ENCODE measurements at regions not wholly inside any gene's neighbourhood (a gene's known extent, or its start where the extent isn't known, plus 50 kb on each side); places are given as distances from the start of the nearest gene placed in this dataset.
"Not testable (repeated sequence)": the region's sequence is repeated elsewhere in the genome, so short reads cannot be mapped to it uniquely, and the experiment has no call there.

- FAIRE-seq (no peak), DNase-seq (ENCODE audit: low spot score) (peak; percentile 22)
Observed at GRCh38 chr1:157369808-157370521, 182.3 kb downstream of the FCRL5 start.

- DNase-seq (ENCODE audit: low spot score); FAIRE-seq: not testable (repeated sequence)
Observed at GRCh38 chr1:157368941-157369340, 183.4 kb downstream of the FCRL5 start.

- no peak for FAIRE-seq
- no peak for DNase-seq (ENCODE audit: low spot score)
Observed at GRCh38 chr1:157368363-157368762, 184.0 kb downstream of the FCRL5 start.

GRCh38 chr1:157367870-157368269 lies 184.4 kb downstream of the FCRL5 start:
- FAIRE-seq, result no peak

GRCh38 chr1:157367091-157367739 lies 185.1 kb downstream of the FCRL5 start:
- FAIRE-seq (no peak), DNase-seq (ENCODE audit: low spot score) (no peak)

More at GRCh38 chr1:157367870-157368269, 184.4 kb downstream of the FCRL5 start:
- no peak for DNase-seq (ENCODE audit: low spot score)

GRCh38 chr1:157364612-157365011 lies 187.7 kb downstream of the FCRL5 start:
- no peak for FAIRE-seq

GRCh38 chr1:157363660-157364140 lies 188.6 kb downstream of the FCRL5 start:
- FAIRE-seq (no peak), DNase-seq (ENCODE audit: low spot score) (peak; percentile 29)

More at GRCh38 chr1:157364612-157365011, 187.7 kb downstream of the FCRL5 start:
- DNase-seq (ENCODE audit: low spot score), result no peak

GRCh38 chr1:157360023-157360390 lies 192.3 kb downstream of the FCRL5 start:
- no peak for FAIRE-seq
- DNase-seq (ENCODE audit: low spot score), result no peak

- no peak for FAIRE-seq
- no peak for DNase-seq (ENCODE audit: low spot score)
Observed at GRCh38 chr1:157359314-157360022, 192.8 kb downstream of the FCRL5 start.

GRCh38 chr1:157357111-157357510 lies 195.2 kb downstream of the FCRL5 start:
- DNase-seq (ENCODE audit: low spot score), result no peak

GRCh38 chr1:157356601-157357000 lies 195.7 kb downstream of the FCRL5 start:
- DNase-seq (ENCODE audit: low spot score) (no peak), FAIRE-seq (no peak)

More at GRCh38 chr1:157357111-157357510, 195.2 kb downstream of the FCRL5 start:
- no peak for FAIRE-seq

GRCh38 chr1:157353546-157353945 lies 198.8 kb downstream of the FCRL5 start:
- no peak for DNase-seq (ENCODE audit: low spot score)
- no peak for FAIRE-seq

- FAIRE-seq, result no peak
- DNase-seq (ENCODE audit: low spot score), result no peak
Observed at GRCh38 chr1:157352817-157353408, 199.4 kb downstream of the FCRL5 start.

- DNase-seq (ENCODE audit: low spot score) (no peak), FAIRE-seq (no peak)
Observed at GRCh38 chr1:157352216-157352615, 200.1 kb downstream of the FCRL5 start.

- not testable (repeated sequence) for DNase-seq (ENCODE audit: low spot score); FAIRE-seq
Observed at GRCh38 chr1:157351800-157352199, 200.5 kb downstream of the FCRL5 start.

- FAIRE-seq (no peak), DNase-seq (ENCODE audit: low spot score) (no peak)
Observed at GRCh38 chr1:157348538-157349480, 203.5 kb downstream of the FCRL5 start.

GRCh38 chr1:157347506-157347905 lies 204.8 kb downstream of the FCRL5 start:
- FAIRE-seq (no peak), DNase-seq (ENCODE audit: low spot score) (no peak)

- FAIRE-seq; DNase-seq (ENCODE audit: low spot score): not testable (repeated sequence)
Observed at GRCh38 chr1:157337785-157338184, 199.6 kb upstream of the ETV3 start.

GRCh38 chr1:157335056-157335455 lies 196.9 kb upstream of the ETV3 start:
- DNase-seq (ENCODE audit: low spot score) (no peak), FAIRE-seq (no peak)

GRCh38 chr1:157334041-157334440 lies 195.8 kb upstream of the ETV3 start:
- no peak for DNase-seq (ENCODE audit: low spot score)

More at GRCh38 chr1:157334041-157334440, 195.8 kb upstream of the ETV3 start:
- no peak for FAIRE-seq

Data from RCC 7860 (cell line).